ENCODE measurements at regions not wholly inside any gene's neighbourhood (a gene's known extent, or its start where the extent isn't known, plus 50 kb on each side); places are given as distances from the start of the nearest gene placed in this dataset.
"Not testable (repeated sequence)": the region's sequence is repeated elsewhere in the genome, so short reads cannot be mapped to it uniquely, and the experiment has no call there.

GRCh38 chr2:89781962-89782361 lies 1090.5 kb downstream of the RPIA start:
- H3K4me3 Mint-ChIP-seq: no peak overlapping the region
- H3K4me1 ChIP-seq: no peaks in the 10 kb centered on the region
- peaks cover 99% of the 10 kb centered on the region for H3K9me3 ChIP-seq (ENCODE audit: low read depth)
- no peak overlapping the region for H3K27ac ChIP-seq
- no peaks in the 10 kb centered on the region for H4K20me1 ChIP-seq (ENCODE audit: low read depth)
- H3K36me3 Mint-ChIP-seq: peaks cover 4% of the 10 kb centered on the region
- H3K36me3 ChIP-seq: no peaks in the 10 kb centered on the region
- no peak overlapping the region for H3K9ac ChIP-seq
- peaks cover 3% of the 10 kb centered on the region for H3K27me3 Mint-ChIP-seq (ENCODE audit: insufficient read depth, low read depth)
- H3K4me2 ChIP-seq: no peak overlapping the region
- TF ChIP-seq EZH2phosphoT487 (IDR thresholded peaks at IDR 0.05) (no peak), EZH2 (IDR thresholded peaks at IDR 0.05) (no peak), CTCF (IDR thresholded peaks at IDR 0.05) (no peak)
- H3F3A ChIP-seq (ENCODE audit: low read depth): no peaks in the 10 kb centered on the region
- H3K9me3 Mint-ChIP-seq: peaks cover 96% of the 10 kb centered on the region
- H2AFZ ChIP-seq (replicated peaks): no peak overlapping the region
- H3K27me3 ChIP-seq: no peaks in the 10 kb centered on the region
- no peak for DNase-seq (ENCODE audit: low spot score)
- no peak overlapping the region for H3K27ac Mint-ChIP-seq
- H3K4me3 ChIP-seq: no peak overlapping the region
- H3K79me2 ChIP-seq (ENCODE audit: low read depth): no peaks in the 10 kb centered on the region
- no peaks in the 10 kb centered on the region for H3K4me1 Mint-ChIP-seq

- H3K4me1 Mint-ChIP-seq: no peaks in the 10 kb centered on the region
- Histone ChIP-seq H4K20me1 (ENCODE audit: low read depth) (no peaks in the 10 kb centered on the region), H3K27ac (no peak overlapping the region), H3K27me3 (no peaks in the 10 kb centered on the region), H3K4me1 (no peaks in the 10 kb centered on the region), H3K9ac (no peak overlapping the region), H3K4me2 (no peak overlapping the region), H3K79me2 (ENCODE audit: low read depth) (no peaks in the 10 kb centered on the region), H3F3A (ENCODE audit: low read depth) (no peaks in the 10 kb centered on the region), H3K36me3 (no peaks in the 10 kb centered on the region), H3K4me3 (no peak overlapping the region), H3K9me3 (ENCODE audit: low read depth) (peaks cover 98% of the 10 kb centered on the region), H2AFZ (replicated peaks) (no peak overlapping the region)
- no peaks in the 10 kb centered on the region for H3K27me3 Mint-ChIP-seq (ENCODE audit: insufficient read depth, low read depth)
- DNase-seq (ENCODE audit: low spot score): no peak
- H3K27ac Mint-ChIP-seq: no peak overlapping the region
- H3K4me3 Mint-ChIP-seq: no peak overlapping the region
- TF ChIP-seq CTCF (IDR thresholded peaks at IDR 0.05) (no peak), EZH2phosphoT487 (IDR thresholded peaks at IDR 0.05) (no peak), EZH2 (IDR thresholded peaks at IDR 0.05) (no peak)
- H3K36me3 Mint-ChIP-seq: peaks cover 11% of the 10 kb centered on the region
- peaks cover 97% of the 10 kb centered on the region for H3K9me3 Mint-ChIP-seq
These were observed 1093.5 kb downstream of the RPIA start for GRCh38 chr2:89784960-89785359.

GRCh38 chr2:89785528-89785927 lies 1094.1 kb downstream of the RPIA start:
- H3K27me3 Mint-ChIP-seq (ENCODE audit: insufficient read depth, low read depth); H3K4me2 ChIP-seq; H2AFZ ChIP-seq (replicated peaks); H3K27ac ChIP-seq; H3K36me3 ChIP-seq; H3K79me2 ChIP-seq (ENCODE audit: low read depth); H3K27ac Mint-ChIP-seq; H3K4me3 ChIP-seq; H4K20me1 ChIP-seq (ENCODE audit: low read depth); H3K9ac ChIP-seq; H3K4me1 ChIP-seq; H3K4me3 Mint-ChIP-seq; H3K4me1 Mint-ChIP-seq; H3K27me3 ChIP-seq; H3F3A ChIP-seq (ENCODE audit: low read depth); DNase-seq (ENCODE audit: low spot score): not testable (repeated sequence)
- H3K9me3 ChIP-seq (ENCODE audit: low read depth): peaks cover 98% of the 10 kb centered on the region
- peaks cover 11% of the 10 kb centered on the region for H3K36me3 Mint-ChIP-seq
- H3K9me3 Mint-ChIP-seq: peaks cover 97% of the 10 kb centered on the region

GRCh38 chr2:89786642-89787041 lies 1095.2 kb downstream of the RPIA start:
- H3K4me1 Mint-ChIP-seq; H3K4me3 Mint-ChIP-seq; H3K27me3 Mint-ChIP-seq (ENCODE audit: insufficient read depth, low read depth); H4K20me1 ChIP-seq (ENCODE audit: low read depth); H3K36me3 ChIP-seq; H3K79me2 ChIP-seq (ENCODE audit: low read depth); H3K27ac Mint-ChIP-seq; H3K9ac ChIP-seq; H2AFZ ChIP-seq (replicated peaks); H3K27me3 ChIP-seq; DNase-seq (ENCODE audit: low spot score); H3F3A ChIP-seq (ENCODE audit: low read depth); H3K4me2 ChIP-seq; H3K27ac ChIP-seq; H3K4me1 ChIP-seq; H3K4me3 ChIP-seq: not testable (repeated sequence)
- H3K36me3 Mint-ChIP-seq: peaks cover 11% of the 10 kb centered on the region
- peaks cover 97% of the 10 kb centered on the region for H3K9me3 Mint-ChIP-seq
- peaks cover 90% of the 10 kb centered on the region for H3K9me3 ChIP-seq (ENCODE audit: low read depth)

- H3K9me3 ChIP-seq (ENCODE audit: low read depth): peaks cover 72% of the 10 kb centered on the region
- Mint-ChIP-seq H3K27me3 (ENCODE audit: insufficient read depth, low read depth) (peaks cover 13% of the 10 kb centered on the region), H3K9me3 (peaks cover 90% of the 10 kb centered on the region)
- not testable (repeated sequence) for H3K4me3 ChIP-seq; DNase-seq (ENCODE audit: low spot score); H3K4me1 ChIP-seq; H3K4me3 Mint-ChIP-seq; H3K4me2 ChIP-seq; H2AFZ ChIP-seq (replicated peaks); H3K9ac ChIP-seq; H3K27me3 ChIP-seq; H3K27ac Mint-ChIP-seq; H3K79me2 ChIP-seq (ENCODE audit: low read depth); H4K20me1 ChIP-seq (ENCODE audit: low read depth); H3K36me3 ChIP-seq; H3K4me1 Mint-ChIP-seq; H3K27ac ChIP-seq; H3F3A ChIP-seq (ENCODE audit: low read depth); H3K36me3 Mint-ChIP-seq
These were observed 1104.1 kb downstream of the RPIA start for GRCh38 chr2:89795530-89795929.
